HepG2 (cell line): ENCODE measurements at regions not wholly inside any gene's neighbourhood (a gene's known extent, or its start where the extent isn't known, plus 50 kb on each side); places are given as distances from the start of the nearest gene placed in this dataset.

Source experiments
- ATAC-seq: fragments of 200-7000 bp; cut with Tn5 transposase; 3 replicates; pipeline ENCODE4 v1.9.1; 2020; ENCODE audit warnings: mild to moderate bottlenecking, moderate library complexity
- BruUV-seq: library from RNA; stranded (reverse); fragments of 400-500 nt; replicated peaks from 2 replicates; lab custom pipeline; 2021; lab: Mats Ljungman, UMichigan
- CTCF ChIA-PET: fragments of 300-600 bp; formaldehyde crosslinking; extraction: SDS; loops from one replicate; lab custom pipeline; 2021; ENCODE audit warnings: low total read pairs, inconsistent platforms, low intra/inter-chr PET ratio; lab: Yijun Ruan, JAX
- POLR2A ChIA-PET: fragments of 350-600 bp; sonication (Branson Sonifier 250); formaldehyde crosslinking; loops from one replicate; lab custom pipeline; 2020; ENCODE audit warnings: antibody characterized with exemption, inconsistent platforms; lab: Yijun Ruan, JAX
- DNase-seq: peaks from one replicate; pipeline ENCODE4 v3.0.0-alpha.2; 2015; ENCODE audit warnings: low spot score
- FAIRE-seq: peaks from 3 replicates; lab custom pipeline; 2011; peaks lifted over from hg19 to GRCh38; lab: Jason Lieb, UNC
- H2AFZ ChIP-seq: one replicate; pipeline ENCODE4 v1.6.1; 2011; ENCODE audit warnings: low read length, inconsistent platforms
- H3K27ac ChIP-seq: fragments of 300-600 bp; 3 replicates; pipeline ENCODE4 v1.8.0; 2011; ENCODE audit warnings: mixed run types, mild to moderate bottlenecking, mixed read lengths, low read length, inconsistent platforms; ENCODE audit not compliant: insufficient read depth; ENCODE audit errors: extremely low read length
- H3K27me3 ChIP-seq, 2 experiments: fragments of 200-600 bp in 1 of 2; 2 replicates in 1 of 2; 3 replicates in 1 of 2; pipeline versions ENCODE4 v1.6.0 to v1.8.0; 2011; ENCODE audit warnings: low read length in 2 of 2, mild to moderate bottlenecking in 2 of 2, moderate library complexity in 2 of 2, inconsistent platforms in 1 of 2; ENCODE audit not compliant: insufficient read depth in 2 of 2, control insufficient read depth in 1 of 2
- H3K36me3 ChIP-seq, 2 experiments: fragments of 200-600 bp in 1 of 2; replicated peaks in 1 of 2; 2 replicates in 1 of 2; 3 replicates in 1 of 2; pipeline versions ENCODE4 v1.5.1 to v1.8.0; 2011; ENCODE audit warnings: low read length in 2 of 2, inconsistent platforms in 1 of 2; ENCODE audit not compliant: insufficient read depth in 2 of 2, control insufficient read depth in 1 of 2
- H3K4me1 ChIP-seq: 2 replicates; pipeline ENCODE4 v1.5.1; 2012; ENCODE audit warnings: low read length, inconsistent platforms; ENCODE audit not compliant: insufficient read depth
- H3K4me2 ChIP-seq: 2 replicates; pipeline ENCODE4 v1.6.0; 2011; ENCODE audit warnings: low read depth, low read length, inconsistent platforms
- H3K4me3 ChIP-seq, 3 experiments: fragments of 200-600 bp in 1 of 3; sonication (generic), shearing (Covaris generic) in 1 of 3; replicated peaks in 1 of 3; 2 replicates each; pipeline ENCODE4 v1.5.1; 2011 to 2016; ENCODE audit warnings: low read length in 3 of 3, inconsistent platforms in 2 of 3, low read depth in 2 of 3, mild to moderate bottlenecking in 2 of 3, control low read depth in 1 of 3, mixed read lengths in 1 of 3; ENCODE audit not compliant: insufficient read depth in 1 of 3
- H3K79me2 ChIP-seq: one replicate; pipeline ENCODE4 v1.6.1; 2011; ENCODE audit warnings: low read length, inconsistent platforms; ENCODE audit not compliant: insufficient read depth
- H3K9ac ChIP-seq: 2 replicates; pipeline ENCODE4 v1.6.0; 2011; ENCODE audit warnings: mild to moderate bottlenecking, low read depth, low read length, inconsistent platforms; ENCODE audit not compliant: insufficient read depth
- H3K9me3 ChIP-seq: 2 replicates; pipeline ENCODE4 v1.5.1; 2012; ENCODE audit warnings: mild to moderate bottlenecking, low read length
- H4K20me1 ChIP-seq: 2 replicates; pipeline ENCODE4 v1.6.0; 2011; ENCODE audit warnings: inconsistent platforms, mild to moderate bottlenecking, low read length, moderate library complexity; ENCODE audit not compliant: insufficient read depth
- ATF1 ChIP-seq: IDR thresholded peaks from 2 replicates; pipeline ENCODE4 v1.6.1; 2016; ENCODE audit warnings: mild to moderate bottlenecking, control low read depth
- ATF4 ChIP-seq, 2 experiments: fragments of 450-650 bp in 1 of 2; sonication (generic) in 1 of 2; formaldehyde crosslinking; IDR thresholded peaks; 2 replicates each; pipeline versions ENCODE4 v1.5.0 to v1.8.0; 2020 to 2022; ENCODE audit warnings: mild to moderate bottlenecking in 1 of 2, missing genetic modification reagents in 1 of 2
- BCL6 ChIP-seq: IDR thresholded peaks from 2 replicates; pipeline ENCODE4 v1.6.1; 2016; ENCODE audit warnings: missing genetic modification reagents, missing compliant biosample characterization
- BHLHE40 ChIP-seq: IDR thresholded peaks from 2 replicates; pipeline ENCODE4 v1.6.1; 2011; ENCODE audit warnings: low read length, improper control_type of control experiment
- ESRRA ChIP-seq: sonication (generic); formaldehyde crosslinking; IDR thresholded peaks from 2 replicates; pipeline ENCODE4 v1.5.1; 2020; ENCODE audit warnings: mild to moderate bottlenecking, low read depth, missing genetic modification reagents
- EZH2 ChIP-seq: conservative IDR thresholded peaks from 2 replicates; pipeline ENCODE4 v1.6.1; 2012; ENCODE audit warnings: mild to moderate bottlenecking, low read depth, low read length, moderate library complexity
- IRX3 ChIP-seq: sonication (generic); formaldehyde crosslinking; IDR thresholded peaks from 2 replicates; pipeline ENCODE4 v1.8.1; 2023; ENCODE audit warnings: mild to moderate bottlenecking, low read depth, missing genetic modification reagents, borderline replicate concordance
- RAD51 ChIP-seq: fragments of 450-650 bp; IDR thresholded peaks from 2 replicates; pipeline ENCODE4 v1.6.1; 2016; ENCODE audit warnings: borderline replicate concordance
- SAFB2 ChIP-seq: sonication (generic); formaldehyde crosslinking; IDR thresholded peaks from 2 replicates; pipeline ENCODE4 v1.5.1; 2020; ENCODE audit warnings: missing genetic modification reagents, low read depth, mild to moderate bottlenecking, borderline replicate concordance
- SALL1 ChIP-seq: sonication (generic); formaldehyde crosslinking; IDR thresholded peaks from 2 replicates; pipeline ENCODE4 v1.8.0; 2022; ENCODE audit warnings: mild to moderate bottlenecking, missing genetic modification reagents
- SALL2 ChIP-seq: sonication (generic); formaldehyde crosslinking; IDR thresholded peaks from 2 replicates; pipeline ENCODE4 v1.8.1; 2023; ENCODE audit warnings: mild to moderate bottlenecking, missing genetic modification reagents, inconsistent platforms
- SMYD3 ChIP-seq: sonication (generic); formaldehyde crosslinking; IDR thresholded peaks from 2 replicates; pipeline ENCODE4 v1.8.1; 2023; ENCODE audit warnings: mild to moderate bottlenecking, missing genetic modification reagents
- ZBTB26 ChIP-seq: IDR thresholded peaks from 2 replicates; pipeline ENCODE4 v1.6.1; 2016; ENCODE audit warnings: missing compliant biosample characterization, missing genetic modification reagents, borderline replicate concordance
- ZFP41 ChIP-seq: sonication (generic); formaldehyde crosslinking; IDR thresholded peaks from 2 replicates; pipeline ENCODE4 v1.4.0; 2020; ENCODE audit warnings: mild to moderate bottlenecking, missing genetic modification reagents, borderline replicate concordance
- ZFYVE20 ChIP-seq: sonication (generic); formaldehyde crosslinking; IDR thresholded peaks from 2 replicates; pipeline ENCODE4 v1.8.0; 2023; ENCODE audit warnings: low read depth, mild to moderate bottlenecking, moderate library complexity, missing genetic modification reagents, borderline replicate concordance
- ZKSCAN1 ChIP-seq: fragments of 150-350 bp; IDR thresholded peaks from 2 replicates; pipeline ENCODE4 v1.6.1; 2014; ENCODE audit warnings: low read length
- ZNF44 ChIP-seq: sonication (generic); formaldehyde crosslinking; IDR thresholded peaks from 2 replicates; pipeline ENCODE4 v1.5.1; 2020; ENCODE audit warnings: mild to moderate bottlenecking, missing genetic modification reagents
- ZNF782 ChIP-seq: sonication (generic); formaldehyde crosslinking; IDR thresholded peaks from 2 replicates; pipeline ENCODE4 v1.4.0; 2020; ENCODE audit warnings: missing genetic modification reagents, mild to moderate bottlenecking, borderline replicate concordance
- WGBS: methylation state at CpG from one replicate; pipeline ENCODE4 v1.1.6; 2017; ENCODE audit warnings: low lambda C conversion rate; 5-methylcytosine and 5-hydroxymethylcytosine counted together
- in situ Hi-C: cut with HindIII; loops from 2 replicates; pipeline ENCODE4 v1.10.0; 2017; ENCODE audit warnings: low pct_unique_long_range_greater_than_20kb; ENCODE audit not compliant: extremely low pct_ligation_motif_present
- intact Hi-C: fragments of 100-400 bp; cut with micrococcal nuclease; formaldehyde crosslinking; loops from one replicate; pipeline ENCODE4 v1.10.0; 2022; ENCODE audit not compliant: unreplicated experiment
- TF ChIP-seq, protein P1 (sequence below): sonication (generic); formaldehyde crosslinking; IDR thresholded peaks from 2 replicates; pipeline ENCODE4 v1.4.0; 2020; ENCODE audit warnings: mild to moderate bottlenecking, missing genetic modification reagents

GRCh38 chr7:125375942-125376341, 446.3 kb upstream of the POT1 start:
- no peak for TF ChIP-seq BCL6 (CRISPR knock-in tag)
- no peak for TF ChIP-seq ESRRA (CRISPR knock-in tag)
- no peak for TF ChIP-seq SALL1
- TF ChIP-seq IRX3 (CRISPR knock-in tag): no peak
- TF ChIP-seq ATF4 (CRISPR knock-in tag; IDR thresholded peaks at IDR 0.05): no peak
- no peak for TF ChIP-seq ZKSCAN1
- TF ChIP-seq SALL2 (CRISPR knock-in tag): no peak
- TF ChIP-seq RAD51: no peak
- ATAC-seq (no peak), FAIRE-seq (no peak), DNase-seq (no peak)
- no peak overlapping the region for H3K27ac ChIP-seq
- ChIA-PET POLR2A (no interaction called here), CTCF (no interaction called here)
- in situ Hi-C loops (no loop called here), intact Hi-C loops (no loop called here)
- H2AFZ ChIP-seq: no peak overlapping the region
- H4K20me1 ChIP-seq: no peaks in the 10 kb centered on the region
- H3K79me2 ChIP-seq: no peaks in the 10 kb centered on the region
- peaks cover 5% of the 10 kb centered on the region; the same call in 1 of the 2 replicates for H3K9me3 ChIP-seq
- no TSS peak for BruUV-seq
- H3K4me3 ChIP-seq: no peak overlapping the region
- 0% methylated on average over 3 of the region's 3 CpGs for WGBS
- no peak overlapping the region for H3K9ac ChIP-seq
- no peak overlapping the region for H3K4me2 ChIP-seq
- no peaks in the 10 kb centered on the region for H3K4me1 ChIP-seq
- H3K36me3 ChIP-seq: no peaks in the 10 kb centered on the region
- H3K27me3 ChIP-seq: no peaks in the 10 kb centered on the region

GRCh38 chr7:125370502-125370901, 440.9 kb upstream of the POT1 start:
- in situ Hi-C loops: no loop called here
- Histone ChIP-seq H4K20me1 (no peaks in the 10 kb centered on the region), H3K4me1 (no peaks in the 10 kb centered on the region), H2AFZ (no peak overlapping the region), H3K4me2 (no peak overlapping the region), H3K9me3 (peaks cover 14% of the 10 kb centered on the region), H3K36me3 (no peaks in the 10 kb centered on the region), H3K27me3 (no peaks in the 10 kb centered on the region), H3K79me2 (no peaks in the 10 kb centered on the region), H3K4me3 (no peak overlapping the region), H3K9ac (no peak overlapping the region), H3K27ac (no peak overlapping the region)
- ATAC-seq (no peak), DNase-seq (no peak), FAIRE-seq (no peak)
- BruUV-seq: no TSS peak
- 0% methylated on average over 2 of the region's 2 CpGs for WGBS
- POLR2A ChIA-PET: no interaction called here
- intact Hi-C loops: no loop called here
- CTCF ChIA-PET: no interaction called here
- TF ChIP-seq SAFB2 (CRISPR knock-in tag) (no peak), ZBTB26 (no peak), ZFYVE20 (CRISPR knock-in tag) (no peak), EZH2 (no peak), ZNF44 (no peak), ZFP41 (CRISPR knock-in tag) (no peak), ATF1 (no peak), BHLHE40 (no peak), SMYD3 (CRISPR knock-in tag) (no peak), ZNF782 (no peak)
- TF ChIP-seq, protein P1, sequence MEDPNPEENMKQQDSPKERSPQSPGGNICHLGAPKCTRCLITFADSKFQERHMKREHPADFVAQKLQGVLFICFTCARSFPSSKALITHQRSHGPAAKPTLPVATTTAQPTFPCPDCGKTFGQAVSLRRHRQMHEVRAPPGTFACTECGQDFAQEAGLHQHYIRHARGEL (CRISPR knock-in tag): no peak
